ENCODE measurements at regions not wholly inside any gene's neighbourhood (a gene's known extent, or its start where the extent isn't known, plus 50 kb on each side); places are given as distances from the start of the nearest gene placed in this dataset.

GRCh38 chr1:8193840-8194406 lies 124.0 kb upstream of the SLC45A1 start:
- ATAC-seq (peak; percentile 6), DNase-seq (ENCODE audit: low read depth, low spot score) (peak; percentile 64)
- POLR2A ChIA-PET, result interaction anchor here (0.6 to 0.7 kb wide), 4 partner anchors 12 to 684 kb away, joined by 3 to 4 read pairs (median 3); no protein-coding TSS in a partner anchor
- Histone ChIP-seq H3K4me1 (ENCODE audit: control insufficient read depth, insufficient read depth, low read length) (peaks cover 58% of the 10 kb centered on the region), H3K36me3 (ENCODE audit: control insufficient read depth, insufficient read depth, low read length) (no peaks in the 10 kb centered on the region), H3K9me3 (ENCODE audit: control insufficient read depth, insufficient read depth, low read depth, low read length) (no peaks in the 10 kb centered on the region), H3K4me3 (ENCODE audit: low read depth in 2 of 2, low read length in 2 of 2) (no peak overlapping the region), H3K27ac (ENCODE audit: low read length) (peak overlapping the region; percentile 99), H3K27me3 (ENCODE audit: control insufficient read depth, insufficient read depth, low read length) (no peaks in the 10 kb centered on the region)
- TF ChIP-seq TCF7L2 (IDR thresholded peaks at IDR 0.05; ENCODE audit: low read depth, low read length), result no peak
- no peak for TF ChIP-seq POLR2AphosphoS5 (IDR thresholded peaks at IDR 0.05; ENCODE audit: low read depth, low read length)
- no peak for TF ChIP-seq CTCF (IDR thresholded peaks at IDR 0.05)
- TF ChIP-seq SIN3A (IDR thresholded peaks at IDR 0.05; ENCODE audit: borderline replicate concordance, insufficient read depth, low read depth, low read length), result no peak
- no peak for TF ChIP-seq REST (IDR thresholded peaks at IDR 0.05; ENCODE audit: insufficient read depth in 1 of 2, low read depth in 2 of 2, low read length in 1 of 2)
- intact Hi-C loops (cut with micrococcal nuclease; ENCODE audit: unreplicated experiment), result loop anchor here (10.0 kb wide), 1 partner anchor 169 kb away; the partner anchor contains the start of gene ERRFI1
- in situ Hi-C loops (cut with HindIII; ENCODE audit: low pct_unique_long_range_greater_than_20kb, low sequenced_read_pairs), result no loop called here
- CTCF ChIA-PET, result no interaction called here
- BruUV-seq (replicated peaks), result TSS peak; percentile 95

- CTCF ChIA-PET, result no interaction called here
- ATAC-seq (no peak), DNase-seq (ENCODE audit: low read depth, low spot score) (no peak)
- in situ Hi-C loops (cut with HindIII; ENCODE audit: low pct_unique_long_range_greater_than_20kb, low sequenced_read_pairs), result no loop called here
- Histone ChIP-seq H3K4me1 (ENCODE audit: control insufficient read depth, insufficient read depth, low read length) (peaks cover 42% of the 10 kb centered on the region), H3K27ac (ENCODE audit: low read length) (peak overlapping the region; percentile 99), H3K4me3 (ENCODE audit: low read depth in 2 of 2, low read length in 2 of 2) (no peak overlapping the region), H3K9me3 (ENCODE audit: control insufficient read depth, insufficient read depth, low read depth, low read length) (no peaks in the 10 kb centered on the region), H3K36me3 (ENCODE audit: control insufficient read depth, insufficient read depth, low read length) (no peaks in the 10 kb centered on the region), H3K27me3 (ENCODE audit: control insufficient read depth, insufficient read depth, low read length) (no peaks in the 10 kb centered on the region)
- BruUV-seq (replicated peaks), result no TSS peak
- intact Hi-C loops (cut with micrococcal nuclease; ENCODE audit: unreplicated experiment), result loop anchor here (10.0 kb wide), 1 partner anchor 167 kb away; the partner anchor contains the start of gene ERRFI1
- TF ChIP-seq SIN3A (IDR thresholded peaks at IDR 0.05; ENCODE audit: borderline replicate concordance, insufficient read depth, low read depth, low read length) (no peak), REST (IDR thresholded peaks at IDR 0.05; ENCODE audit: insufficient read depth in 1 of 2, low read depth in 2 of 2, low read length in 1 of 2) (no peak), CTCF (IDR thresholded peaks at IDR 0.05) (no peak), TCF7L2 (IDR thresholded peaks at IDR 0.05; ENCODE audit: low read depth, low read length) (no peak), POLR2AphosphoS5 (IDR thresholded peaks at IDR 0.05; ENCODE audit: low read depth, low read length) (no peak)
- POLR2A ChIA-PET, result no interaction called here
These were observed 126.4 kb upstream of the SLC45A1 start for GRCh38 chr1:8191474-8191873.
